ENCODE measurements at regions not wholly inside any gene's neighbourhood (a gene's known extent, or its start where the extent isn't known, plus 50 kb on each side); places are given as distances from the start of the nearest gene placed in this dataset.
"Not testable (repeated sequence)": the region's sequence is repeated elsewhere in the genome, so short reads cannot be mapped to it uniquely, and the experiment has no call there.

DNA sequence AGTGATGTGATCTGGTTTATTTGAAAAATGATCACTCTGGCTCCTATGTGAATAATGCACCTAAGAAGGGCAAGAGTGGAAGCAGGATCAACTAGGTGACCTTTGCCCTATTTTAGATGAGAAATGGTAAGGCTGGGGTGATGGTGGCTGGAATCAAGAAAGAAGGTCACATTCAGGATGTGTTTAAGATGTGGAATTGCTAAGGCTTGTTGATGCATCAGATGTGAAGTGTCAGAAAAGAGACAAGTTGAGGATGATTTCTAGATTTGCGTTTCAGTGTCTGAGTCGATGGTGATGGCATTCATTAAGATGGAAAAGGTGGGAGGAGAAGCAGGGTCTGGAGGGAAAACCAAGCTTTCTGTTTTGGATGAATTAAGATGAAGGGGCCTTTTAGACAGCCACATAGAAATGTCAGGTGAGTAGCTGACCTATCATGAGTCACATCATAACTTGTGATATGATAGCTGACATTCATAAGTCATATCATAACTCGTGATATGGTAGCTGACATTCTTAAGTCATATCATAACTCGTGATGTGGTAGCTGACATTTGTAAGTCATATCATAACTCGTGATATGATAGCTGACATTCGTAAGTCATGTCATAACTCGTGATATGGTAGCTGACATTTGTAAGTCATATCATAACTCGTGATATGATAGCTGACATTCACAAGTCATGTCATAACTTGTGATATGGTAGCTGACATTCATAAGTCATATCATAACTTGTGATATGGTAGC is 101.2 kb upstream of the SEC11C start:
- DNase-seq: no peak
- H3K27ac Mint-ChIP-seq: no peak overlapping the region
- no peaks in the 10 kb centered on the region for H3K36me3 Mint-ChIP-seq
- peaks cover 0 to 22% of the 10 kb centered on the region in 2 experiments for H3K27me3 ChIP-seq (replicated peaks in 1 of 2; ENCODE audit: control insufficient read depth in 2 of 2, extremely low read depth in 1 of 2, insufficient read depth in 2 of 2, low read length in 1 of 2)
- no peak overlapping the region for H3K4me3 ChIP-seq (ENCODE audit: control insufficient read depth in 1 of 2, extremely low read depth in 1 of 2, low read length in 1 of 2)
- H3K27me3 Mint-ChIP-seq: peaks cover 16 to 17% of the 10 kb centered on the region in 2 donors
- H3K9me3 Mint-ChIP-seq: no peaks in the 10 kb centered on the region
- no peaks in the 10 kb centered on the region for H3K4me1 ChIP-seq (ENCODE audit: control insufficient read depth in 1 of 2, extremely low read depth in 1 of 2, insufficient read depth in 2 of 2, low read length in 2 of 2)
- POLR2A ChIA-PET: no interaction called here
- H3K27ac ChIP-seq (ENCODE audit: low read length): no peak overlapping the region
- H3K4me1 Mint-ChIP-seq: no peaks in the 10 kb centered on the region
- 93% methylated on average over 2 of the region's 8 CpGs for WGBS (ENCODE audit: insufficient coverage)
- no peaks in the 10 kb centered on the region for H3K9me3 ChIP-seq
- ATAC-seq (replicated peaks in 1 of 4): no peak
- CTCF ChIA-PET: no interaction called here
- H3K4me3 Mint-ChIP-seq: no peak overlapping the region
- H3K36me3 ChIP-seq (ENCODE audit: control insufficient read depth in 2 of 2, extremely low read depth in 1 of 2, insufficient read depth in 1 of 2, low read length in 1 of 2): no peaks in the 10 kb centered on the region

- POLR2A ChIA-PET; H3K4me1 Mint-ChIP-seq; DNase-seq; H3K9me3 ChIP-seq; H3K4me1 ChIP-seq (ENCODE audit: control insufficient read depth in 1 of 2, extremely low read depth in 1 of 2, insufficient read depth in 2 of 2, low read length in 2 of 2); ATAC-seq (replicated peaks in 1 of 4); H3K27ac Mint-ChIP-seq; H3K9me3 Mint-ChIP-seq; H3K27ac ChIP-seq (ENCODE audit: low read length); H3K36me3 ChIP-seq (ENCODE audit: control insufficient read depth in 2 of 2, extremely low read depth in 1 of 2, insufficient read depth in 1 of 2, low read length in 1 of 2); CTCF ChIA-PET; H3K4me3 ChIP-seq (ENCODE audit: control insufficient read depth in 1 of 2, extremely low read depth in 1 of 2, low read length in 1 of 2); H3K4me3 Mint-ChIP-seq; H3K36me3 Mint-ChIP-seq: not testable (repeated sequence)
- H3K27me3 ChIP-seq (replicated peaks in 1 of 2; ENCODE audit: control insufficient read depth in 2 of 2, extremely low read depth in 1 of 2, insufficient read depth in 2 of 2, low read length in 1 of 2): peaks cover 0 to 22% of the 10 kb centered on the region in 2 experiments
- WGBS (ENCODE audit: insufficient coverage): no CpG with 5 or more reads among the region's 1 CpG
- peaks cover 17 to 18% of the 10 kb centered on the region in 2 donors for H3K27me3 Mint-ChIP-seq
Observed at GRCh38 chr18:59039040-59039320, 100.7 kb upstream of the SEC11C start.

GRCh38 chr18:59039449-59039848 is 100.2 kb upstream of the SEC11C start:
- ATAC-seq (replicated peaks in 1 of 4): no peak
- no peak overlapping the region for H3K4me3 Mint-ChIP-seq
- H3K4me1 Mint-ChIP-seq: no peaks in the 10 kb centered on the region
- H3K27me3 Mint-ChIP-seq: peaks cover 17 to 20% of the 10 kb centered on the region in 2 donors
- no peak overlapping the region for H3K4me3 ChIP-seq (ENCODE audit: control insufficient read depth in 1 of 2, extremely low read depth in 1 of 2, low read length in 1 of 2)
- no peak for DNase-seq
- no peaks in the 10 kb centered on the region for H3K36me3 Mint-ChIP-seq
- no peaks in the 10 kb centered on the region for H3K9me3 ChIP-seq
- CTCF ChIA-PET: no interaction called here
- H3K27ac ChIP-seq (ENCODE audit: low read length): no peak overlapping the region
- POLR2A ChIA-PET: no interaction called here
- no peaks in the 10 kb centered on the region for H3K4me1 ChIP-seq (ENCODE audit: control insufficient read depth in 1 of 2, extremely low read depth in 1 of 2, insufficient read depth in 2 of 2, low read length in 2 of 2)
- H3K36me3 ChIP-seq (ENCODE audit: control insufficient read depth in 2 of 2, extremely low read depth in 1 of 2, insufficient read depth in 1 of 2, low read length in 1 of 2): no peaks in the 10 kb centered on the region
- H3K27me3 ChIP-seq (replicated peaks in 1 of 2; ENCODE audit: control insufficient read depth in 2 of 2, extremely low read depth in 1 of 2, insufficient read depth in 2 of 2, low read length in 1 of 2): peaks cover 0 to 20% of the 10 kb centered on the region in 2 experiments
- H3K27ac Mint-ChIP-seq: no peak overlapping the region
- WGBS (ENCODE audit: insufficient coverage): 89% methylated on average over 6 of the region's 6 CpGs
- no peaks in the 10 kb centered on the region for H3K9me3 Mint-ChIP-seq

GRCh38 chr18:59040770-59041148 is 98.9 kb upstream of the SEC11C start:
- DNase-seq (no peak), ATAC-seq (replicated peaks in 1 of 4) (no peak)
- H3K4me1 Mint-ChIP-seq: no peaks in the 10 kb centered on the region
- POLR2A ChIA-PET: no interaction called here
- no peak overlapping the region for H3K4me3 Mint-ChIP-seq
- Histone ChIP-seq H3K9me3 (no peaks in the 10 kb centered on the region), H3K4me1 (ENCODE audit: control insufficient read depth in 1 of 2, extremely low read depth in 1 of 2, insufficient read depth in 2 of 2, low read length in 2 of 2) (no peaks in the 10 kb centered on the region), H3K4me3 (ENCODE audit: control insufficient read depth in 1 of 2, extremely low read depth in 1 of 2, low read length in 1 of 2) (no peak overlapping the region), H3K27ac (ENCODE audit: low read length) (no peak overlapping the region), H3K27me3 (replicated peaks in 1 of 2; ENCODE audit: control insufficient read depth in 2 of 2, extremely low read depth in 1 of 2, insufficient read depth in 2 of 2, low read length in 1 of 2) (peaks cover 0 to 17% of the 10 kb centered on the region in 2 experiments), H3K36me3 (ENCODE audit: control insufficient read depth in 2 of 2, extremely low read depth in 1 of 2, insufficient read depth in 1 of 2, low read length in 1 of 2) (no peaks in the 10 kb centered on the region)
- no peak overlapping the region for H3K27ac Mint-ChIP-seq
- no peaks in the 10 kb centered on the region for H3K9me3 Mint-ChIP-seq
- no peaks in the 10 kb centered on the region for H3K36me3 Mint-ChIP-seq
- peaks cover 11 to 12% of the 10 kb centered on the region in 2 donors for H3K27me3 Mint-ChIP-seq
- CTCF ChIA-PET: no interaction called here
- WGBS (ENCODE audit: insufficient coverage): 74% methylated on average over 8 of the region's 8 CpGs

DNA sequence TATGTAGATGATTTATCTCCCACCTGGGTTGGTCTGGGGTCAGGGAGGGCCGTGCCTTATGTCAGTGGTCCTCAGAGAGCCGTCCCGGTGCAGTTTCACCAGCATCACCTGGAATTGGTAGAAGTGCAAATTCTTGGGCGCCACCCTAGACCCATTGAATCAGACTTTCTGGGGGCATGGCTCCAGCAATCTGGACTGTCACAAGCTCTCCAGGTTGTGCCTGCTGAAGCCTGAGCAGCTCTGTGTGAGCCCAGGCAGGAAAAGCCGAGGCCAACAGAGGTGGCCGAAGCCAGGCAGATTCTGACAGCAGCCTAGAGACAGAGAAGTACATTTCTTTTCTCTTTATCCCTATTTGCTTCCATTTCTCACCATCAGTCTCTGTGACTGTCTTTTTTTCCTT is 98.4 kb upstream of the SEC11C start:
- H3K27ac Mint-ChIP-seq: no peak overlapping the region
- CTCF ChIA-PET: no interaction called here
- H3K9me3 Mint-ChIP-seq: no peaks in the 10 kb centered on the region
- Histone ChIP-seq H3K9me3 (no peaks in the 10 kb centered on the region), H3K27me3 (replicated peaks in 1 of 2; ENCODE audit: control insufficient read depth in 2 of 2, extremely low read depth in 1 of 2, insufficient read depth in 2 of 2, low read length in 1 of 2) (peaks cover 0 to 13% of the 10 kb centered on the region in 2 experiments), H3K4me3 (ENCODE audit: control insufficient read depth in 1 of 2, extremely low read depth in 1 of 2, low read length in 1 of 2) (no peak overlapping the region), H3K36me3 (ENCODE audit: control insufficient read depth in 2 of 2, extremely low read depth in 1 of 2, insufficient read depth in 1 of 2, low read length in 1 of 2) (no peaks in the 10 kb centered on the region), H3K27ac (ENCODE audit: low read length) (no peak overlapping the region), H3K4me1 (ENCODE audit: control insufficient read depth in 1 of 2, extremely low read depth in 1 of 2, insufficient read depth in 2 of 2, low read length in 2 of 2) (no peaks in the 10 kb centered on the region)
- no peak for DNase-seq
- POLR2A ChIA-PET: no interaction called here
- no peaks in the 10 kb centered on the region for H3K4me1 Mint-ChIP-seq
- no peak overlapping the region for H3K4me3 Mint-ChIP-seq
- no peaks in the 10 kb centered on the region for H3K36me3 Mint-ChIP-seq
- no peak for ATAC-seq (replicated peaks in 1 of 4)
- H3K27me3 Mint-ChIP-seq: peaks cover 11 to 16% of the 10 kb centered on the region in 2 donors
- 79% methylated on average over 4 of the region's 6 CpGs for WGBS (ENCODE audit: insufficient coverage)

GRCh38 chr18:59041819-59042815 is 97.6 kb upstream of the SEC11C start:
- Mint-ChIP-seq H3K27ac (no peak overlapping the region), H3K9me3 (no peaks in the 10 kb centered on the region), H3K36me3 (no peaks in the 10 kb centered on the region), H3K27me3 (peaks cover 13 to 19% of the 10 kb centered on the region in 2 donors), H3K4me1 (no peaks in the 10 kb centered on the region), H3K4me3 (no peak overlapping the region)
- Histone ChIP-seq H3K4me3 (ENCODE audit: control insufficient read depth in 1 of 2, extremely low read depth in 1 of 2, low read length in 1 of 2) (no peak overlapping the region), H3K27ac (ENCODE audit: low read length) (no peak overlapping the region), H3K4me1 (ENCODE audit: control insufficient read depth in 1 of 2, extremely low read depth in 1 of 2, insufficient read depth in 2 of 2, low read length in 2 of 2) (no peaks in the 10 kb centered on the region), H3K27me3 (replicated peaks in 1 of 2; ENCODE audit: control insufficient read depth in 2 of 2, extremely low read depth in 1 of 2, insufficient read depth in 2 of 2, low read length in 1 of 2) (peaks cover 0 to 13% of the 10 kb centered on the region in 2 experiments), H3K36me3 (ENCODE audit: control insufficient read depth in 2 of 2, extremely low read depth in 1 of 2, insufficient read depth in 1 of 2, low read length in 1 of 2) (no peaks in the 10 kb centered on the region), H3K9me3 (no peaks in the 10 kb centered on the region)
- WGBS (ENCODE audit: insufficient coverage): 81% methylated on average over 6 of the region's 10 CpGs
- ChIA-PET CTCF (interaction anchor here in 1 of 2 donors (0.6 kb wide), 1 partner anchor 504 kb away, joined by 3 read pairs; no protein-coding TSS in a partner anchor), POLR2A (no interaction called here)
- no peak for ATAC-seq (replicated peaks in 1 of 4)
- no peak for DNase-seq

All from T-cell (primary cell).